ENCODE measurements at regions not wholly inside any gene's neighbourhood (a gene's known extent, or its start where the extent isn't known, plus 50 kb on each side); places are given as distances from the start of the nearest gene placed in this dataset.

GRCh38 chr6:95364016-95364604 is 213.2 kb upstream of the MANEA start:
- H3K4me3 ChIP-seq (ENCODE audit: low read depth, low read length), result no peak overlapping the region
- H3K27me3 ChIP-seq (ENCODE audit: control insufficient read depth, insufficient read depth, low read length), result no peaks in the 10 kb centered on the region
- TF ChIP-seq CTCF (IDR thresholded peaks at IDR 0.05; ENCODE audit: insufficient read depth, low read depth, low read length), result 0 out of 2 replicates have a peak, but pooled peaks have one; percentile 16
- no peaks in the 10 kb centered on the region for H3K36me3 ChIP-seq (ENCODE audit: control insufficient read depth, insufficient read depth, low read length)
- DNase-seq (ENCODE audit: low read depth), result no peak
- POLR2A ChIA-PET, result no interaction called here
- CTCF ChIA-PET, result no interaction called here

- Histone ChIP-seq H3K36me3 (ENCODE audit: control insufficient read depth, insufficient read depth, low read length) (no peaks in the 10 kb centered on the region), H3K27me3 (ENCODE audit: control insufficient read depth, insufficient read depth, low read length) (no peaks in the 10 kb centered on the region), H3K4me3 (ENCODE audit: low read depth, low read length) (no peak overlapping the region)
- POLR2A ChIA-PET, result no interaction called here
- DNase-seq (ENCODE audit: low read depth), result no peak
- TF ChIP-seq CTCF (IDR thresholded peaks at IDR 0.05; ENCODE audit: insufficient read depth, low read depth, low read length), result no peak
- CTCF ChIA-PET, result no interaction called here
These were observed 211.9 kb upstream of the MANEA start for GRCh38 chr6:95365454-95365853.

- TF ChIP-seq CTCF (IDR thresholded peaks at IDR 0.05; ENCODE audit: insufficient read depth, low read depth, low read length), result no peak
- Histone ChIP-seq H3K36me3 (ENCODE audit: control insufficient read depth, insufficient read depth, low read length) (no peaks in the 10 kb centered on the region), H3K4me3 (ENCODE audit: low read depth, low read length) (no peak overlapping the region), H3K27me3 (ENCODE audit: control insufficient read depth, insufficient read depth, low read length) (no peaks in the 10 kb centered on the region)
- ChIA-PET CTCF (no interaction called here), POLR2A (no interaction called here)
- no peak for DNase-seq (ENCODE audit: low read depth)
These were observed 210.9 kb upstream of the MANEA start for GRCh38 chr6:95366414-95366813.

- Histone ChIP-seq H3K27me3 (ENCODE audit: control insufficient read depth, insufficient read depth, low read length) (no peaks in the 10 kb centered on the region), H3K36me3 (ENCODE audit: control insufficient read depth, insufficient read depth, low read length) (no peaks in the 10 kb centered on the region), H3K4me3 (ENCODE audit: low read depth, low read length) (no peak overlapping the region)
- no peak for TF ChIP-seq CTCF (IDR thresholded peaks at IDR 0.05; ENCODE audit: insufficient read depth, low read depth, low read length)
- ChIA-PET POLR2A (no interaction called here), CTCF (interaction anchor here (0.9 kb wide), 1 partner anchor 15 kb away, joined by 3 read pairs; no protein-coding TSS in a partner anchor)
- no peak for DNase-seq (ENCODE audit: low read depth)
These were observed 193.5 kb upstream of the MANEA start for GRCh38 chr6:95383878-95384277.

- H3K27me3 ChIP-seq (ENCODE audit: control insufficient read depth, insufficient read depth, low read length), result no peaks in the 10 kb centered on the region
- POLR2A ChIA-PET, result no interaction called here
- no peak for DNase-seq (ENCODE audit: low read depth)
- no peak overlapping the region for H3K4me3 ChIP-seq (ENCODE audit: low read depth, low read length)
- TF ChIP-seq CTCF (IDR thresholded peaks at IDR 0.05; ENCODE audit: insufficient read depth, low read depth, low read length), result no peak
- H3K36me3 ChIP-seq (ENCODE audit: control insufficient read depth, insufficient read depth, low read length), result no peaks in the 10 kb centered on the region
- CTCF ChIA-PET, result no interaction called here
These were observed 192.3 kb upstream of the MANEA start for GRCh38 chr6:95384988-95385387.

Data from BJ (cell line).